Suprapubic skin (tissue), 4 donors: ENCODE measurements at regions not wholly inside any gene's neighbourhood (a gene's known extent, or its start where the extent isn't known, plus 50 kb on each side); places are given as distances from the start of the nearest gene placed in this dataset.

Experiments
- DNase-seq, 2 donors: peaks; one replicate each; pipeline ENCODE4 v3.0.0-alpha.2; 2019; ENCODE audit warnings: low spot score in 2 of 2
- H3K27ac ChIP-seq: fragments of 200-600 bp; sonication (generic); one replicate; pipeline ENCODE4 v1.5.1; 2019
- H3K27me3 ChIP-seq: fragments of 200-600 bp; sonication (generic); one replicate; pipeline ENCODE4 v1.5.1; 2019
- H3K36me3 ChIP-seq: fragments of 200-600 bp; sonication (generic); one replicate; pipeline ENCODE4 v1.5.1; 2019
- H3K4me1 ChIP-seq: fragments of 200-600 bp; sonication (generic); one replicate; pipeline ENCODE4 v1.5.1; 2019
- H3K4me3 ChIP-seq: fragments of 200-600 bp; sonication (generic); one replicate; pipeline ENCODE4 v1.5.1; 2019; ENCODE audit warnings: mild to moderate bottlenecking
- H3K9me3 ChIP-seq: fragments of 200-600 bp; sonication (generic); one replicate; pipeline ENCODE4 v1.5.1; 2019
- EP300 ChIP-seq: sonication (generic); formaldehyde crosslinking; IDR thresholded peaks from one replicate; pipeline ENCODE4 v1.6.1; 2017; ENCODE audit warnings: antibody characterized with exemption
- POLR2A ChIP-seq, 2 donors: fragments of 450-650 bp; IDR thresholded peaks; one replicate each; pipeline ENCODE4 v1.6.1; 2017; ENCODE audit warnings: antibody characterized with exemption in 2 of 2, mild to moderate bottlenecking in 2 of 2, moderate library complexity in 2 of 2
- POLR2AphosphoS5 ChIP-seq, 3 donors: sonication (generic); formaldehyde crosslinking; IDR thresholded peaks; one replicate each; pipeline ENCODE4 v1.6.1; 2017; ENCODE audit warnings: antibody characterized with exemption in 3 of 3
- WGBS: methylation state at CpG from one replicate; pipeline ENCODE4 v1.1.5; 2018; 5-methylcytosine and 5-hydroxymethylcytosine counted together
- TF ChIP-seq, protein P1 (sequence below), 2 donors: fragments of 200-600 bp in 1 of 2; fragments of 450-650 bp in 1 of 2; sonication (generic) in 1 of 2; IDR thresholded peaks; one replicate each; pipeline ENCODE4 v1.5.1; 2016 to 2019; ENCODE audit warnings: antibody characterized with exemption in 2 of 2, mild to moderate bottlenecking in 1 of 2, moderate library complexity in 1 of 2

GRCh38 chr16:13338044-13338443 lies 436.6 kb downstream of the SHISA9 start:
- Histone ChIP-seq H3K9me3 (no peaks in the 10 kb centered on the region), H3K36me3 (no peaks in the 10 kb centered on the region), H3K27ac (no peak overlapping the region), H3K27me3 (no peaks in the 10 kb centered on the region), H3K4me3 (no peak overlapping the region), H3K4me1 (no peaks in the 10 kb centered on the region)
- DNase-seq, result no peak
- WGBS, result 79% methylated on average over 3 of the region's 3 CpGs
- TF ChIP-seq EP300, result no peak
- TF ChIP-seq, protein P1, sequence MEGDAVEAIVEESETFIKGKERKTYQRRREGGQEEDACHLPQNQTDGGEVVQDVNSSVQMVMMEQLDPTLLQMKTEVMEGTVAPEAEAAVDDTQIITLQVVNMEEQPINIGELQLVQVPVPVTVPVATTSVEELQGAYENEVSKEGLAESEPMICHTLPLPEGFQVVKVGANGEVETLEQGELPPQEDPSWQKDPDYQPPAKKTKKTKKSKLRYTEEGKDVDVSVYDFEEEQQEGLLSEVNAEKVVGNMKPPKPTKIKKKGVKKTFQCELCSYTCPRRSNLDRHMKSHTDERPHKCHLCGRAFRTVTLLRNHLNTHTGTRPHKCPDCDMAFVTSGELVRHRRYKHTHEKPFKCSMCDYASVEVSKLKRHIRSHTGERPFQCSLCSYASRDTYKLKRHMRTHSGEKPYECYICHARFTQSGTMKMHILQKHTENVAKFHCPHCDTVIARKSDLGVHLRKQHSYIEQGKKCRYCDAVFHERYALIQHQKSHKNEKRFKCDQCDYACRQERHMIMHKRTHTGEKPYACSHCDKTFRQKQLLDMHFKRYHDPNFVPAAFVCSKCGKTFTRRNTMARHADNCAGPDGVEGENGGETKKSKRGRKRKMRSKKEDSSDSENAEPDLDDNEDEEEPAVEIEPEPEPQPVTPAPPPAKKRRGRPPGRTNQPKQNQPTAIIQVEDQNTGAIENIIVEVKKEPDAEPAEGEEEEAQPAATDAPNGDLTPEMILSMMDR (IDR thresholded peaks at IDR 0.05), result no peak
- no peak for TF ChIP-seq POLR2AphosphoS5 (IDR thresholded peaks at IDR 0.05)
- TF ChIP-seq POLR2A (IDR thresholded peaks at IDR 0.05), result no peak

GRCh38 chr16:13342675-13343074 lies 441.3 kb downstream of the SHISA9 start:
- Histone ChIP-seq H3K4me3 (no peak overlapping the region), H3K27ac (no peak overlapping the region), H3K4me1 (no peaks in the 10 kb centered on the region), H3K36me3 (no peaks in the 10 kb centered on the region), H3K27me3 (no peaks in the 10 kb centered on the region), H3K9me3 (no peaks in the 10 kb centered on the region)
- TF ChIP-seq, protein P1 (IDR thresholded peaks at IDR 0.05), result no peak
- TF ChIP-seq POLR2A (IDR thresholded peaks at IDR 0.05) (no peak), EP300 (no peak), POLR2AphosphoS5 (IDR thresholded peaks at IDR 0.05) (no peak)
- WGBS, result 55% methylated on average over 3 of the region's 3 CpGs
- no peak for DNase-seq

DNA sequence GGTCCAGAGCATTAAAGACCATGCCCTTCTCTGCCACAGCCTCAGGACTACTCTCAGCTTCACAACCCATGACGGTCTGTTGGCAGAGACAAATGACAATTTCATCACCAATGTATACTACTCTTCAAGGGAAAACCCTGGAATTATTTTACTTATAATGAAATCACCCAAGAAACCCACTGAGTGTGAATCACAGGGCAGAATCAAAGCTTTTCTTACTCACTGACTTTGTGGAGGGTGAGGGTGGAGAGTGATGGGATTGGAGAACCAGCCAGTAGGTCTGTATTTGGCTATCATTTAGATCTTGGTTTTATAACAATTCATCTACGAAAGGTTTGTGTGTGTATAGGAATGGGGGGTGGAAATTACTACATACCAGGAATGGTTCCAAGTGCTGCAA lies 442.6 kb downstream of the SHISA9 start:
- Histone ChIP-seq H3K9me3 (no peaks in the 10 kb centered on the region), H3K4me1 (no peaks in the 10 kb centered on the region), H3K4me3 (no peak overlapping the region), H3K27ac (no peak overlapping the region), H3K27me3 (no peaks in the 10 kb centered on the region), H3K36me3 (no peaks in the 10 kb centered on the region)
- WGBS, result 62% methylated on average over 2 of the region's 2 CpGs
- TF ChIP-seq POLR2A (IDR thresholded peaks at IDR 0.05) (no peak), EP300 (no peak), POLR2AphosphoS5 (IDR thresholded peaks at IDR 0.05) (no peak)
- TF ChIP-seq, protein P1 (IDR thresholded peaks at IDR 0.05), result no peak
- DNase-seq, result no peak

DNA sequence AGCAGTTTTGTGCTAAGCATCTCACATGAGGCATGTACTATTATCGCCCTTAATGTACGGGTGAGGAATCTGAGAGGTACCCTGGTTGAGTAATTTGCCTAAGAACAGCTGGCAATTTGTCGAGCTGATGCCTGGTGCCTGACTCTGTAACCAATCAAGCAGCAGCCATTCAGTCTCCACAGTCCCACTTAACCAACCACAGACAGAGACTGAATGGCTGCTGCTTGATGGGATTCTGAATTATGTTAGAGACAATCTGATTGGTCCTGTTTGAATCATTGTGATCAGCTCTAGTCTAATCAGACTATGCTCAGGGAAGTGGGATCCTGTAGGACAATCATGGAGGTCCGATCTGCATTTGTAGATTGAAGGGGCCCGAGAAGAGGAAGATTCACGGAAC lies 447.0 kb downstream of the SHISA9 start:
- WGBS, result 91% methylated on average over 6 of the region's 6 CpGs
- TF ChIP-seq POLR2A (IDR thresholded peaks at IDR 0.05) (no peak), EP300 (no peak), POLR2AphosphoS5 (IDR thresholded peaks at IDR 0.05) (no peak)
- TF ChIP-seq, protein P1 (IDR thresholded peaks at IDR 0.05), result no peak
- H3K4me1 ChIP-seq, result no peaks in the 10 kb centered on the region
- DNase-seq, result no peak
- H3K27ac ChIP-seq, result no peak overlapping the region
- H3K36me3 ChIP-seq, result no peaks in the 10 kb centered on the region
- no peak overlapping the region for H3K4me3 ChIP-seq
- no peaks in the 10 kb centered on the region for H3K27me3 ChIP-seq
- H3K9me3 ChIP-seq, result no peaks in the 10 kb centered on the region

- Histone ChIP-seq H3K36me3 (no peaks in the 10 kb centered on the region), H3K4me1 (no peaks in the 10 kb centered on the region), H3K9me3 (no peaks in the 10 kb centered on the region), H3K27me3 (no peaks in the 10 kb centered on the region), H3K27ac (no peak overlapping the region), H3K4me3 (no peak overlapping the region)
- WGBS, result 93% methylated on average over 4 of the region's 4 CpGs
- TF ChIP-seq EP300 (no peak), POLR2A (IDR thresholded peaks at IDR 0.05) (no peak), POLR2AphosphoS5 (IDR thresholded peaks at IDR 0.05) (no peak)
- TF ChIP-seq, protein P1 (IDR thresholded peaks at IDR 0.05), result no peak
- no peak for DNase-seq
Observed at GRCh38 chr16:13350000-13350399, 448.6 kb downstream of the SHISA9 start.
